GM21717 (cell line): ENCODE measurements at regions not wholly inside any gene's neighbourhood (a gene's known extent, or its start where the extent isn't known, plus 50 kb on each side); places are given as distances from the start of the nearest gene placed in this dataset.
"Not testable (repeated sequence)": the region's sequence is repeated elsewhere in the genome, so short reads cannot be mapped to it uniquely, and the experiment has no call there.

Source experiments
- ATAC-seq: cut with Tn5 transposase; IDR thresholded peaks from one replicate; pipeline ENCODE4 v1.9.1; 2021; ENCODE audit warnings: mild to moderate bottlenecking, moderate library complexity; ENCODE audit not compliant: unreplicated experiment

GRCh38 chr17:31721291-31722025 is 137.6 kb downstream of the COPRS start:
- ATAC-seq: no peak

- ATAC-seq: not testable (repeated sequence)
Observed at GRCh38 chr17:31717251-31717650, 141.8 kb downstream of the COPRS start.

GRCh38 chr17:31715446-31715845 is 143.6 kb downstream of the COPRS start:
- ATAC-seq: no peak

- no peak for ATAC-seq
Observed at GRCh38 chr17:31704483-31704882, 154.6 kb downstream of the COPRS start.

- no peak for ATAC-seq
Observed at GRCh38 chr17:31702041-31702440, 157.0 kb downstream of the COPRS start.

- no peak for ATAC-seq
Observed at GRCh38 chr17:31700973-31701372, 158.1 kb downstream of the COPRS start.

GRCh38 chr17:31699886-31700285 is 159.2 kb downstream of the COPRS start:
- no peak for ATAC-seq

- no peak for ATAC-seq
Observed at GRCh38 chr17:31699281-31699680, 159.8 kb downstream of the COPRS start.

- no peak for ATAC-seq
Observed at GRCh38 chr17:31698751-31699150, 160.3 kb downstream of the COPRS start.

- no peak for ATAC-seq
Observed at GRCh38 chr17:31697838-31698237, 161.2 kb downstream of the COPRS start.

GRCh38 chr17:31696703-31697325 is 162.2 kb downstream of the COPRS start:
- ATAC-seq: no peak

- ATAC-seq: no peak
Observed at GRCh38 chr17:31696184-31696602, 162.9 kb downstream of the COPRS start.

GRCh38 chr17:31695456-31696090 is 163.5 kb downstream of the COPRS start:
- no peak for ATAC-seq

- ATAC-seq: no peak
Observed at GRCh38 chr17:31693433-31694220, 165.4 kb downstream of the COPRS start.

GRCh38 chr17:31692632-31693031 is 166.4 kb downstream of the COPRS start:
- ATAC-seq: no peak

- no peak for ATAC-seq
Observed at GRCh38 chr17:31692027-31692426, 167.0 kb downstream of the COPRS start.

- no peak for ATAC-seq
Observed at GRCh38 chr17:31691251-31691905, 167.7 kb downstream of the COPRS start.

- ATAC-seq: no peak
Observed at GRCh38 chr17:31690151-31690551, 168.9 kb downstream of the COPRS start.

GRCh38 chr17:31688701-31689100 is 170.3 kb downstream of the COPRS start:
- no peak for ATAC-seq

GRCh38 chr17:31687505-31688126 is 171.4 kb downstream of the COPRS start:
- ATAC-seq: no peak
